OCI-LY7 (cell line): ENCODE measurements at regions not wholly inside any gene's neighbourhood (a gene's known extent, or its start where the extent isn't known, plus 50 kb on each side); places are given as distances from the start of the nearest gene placed in this dataset.

ENCODE experiments used
- BruUV-seq: library from RNA; stranded (reverse); fragments of 400-500 nt; replicated peaks from 2 replicates; lab custom pipeline; 2021; lab: Mats Ljungman, UMichigan
- CTCF ChIA-PET: fragments of 300-600 bp; sonication (Branson Sonifier 250); formaldehyde crosslinking; loops from one replicate; lab custom pipeline; 2022; ENCODE audit warnings: antibody characterized with exemption; ENCODE audit not compliant: unreplicated experiment; lab: Charles Lee
- POLR2A ChIA-PET: fragments of 300-600 bp; sonication (Branson Sonifier 250); formaldehyde crosslinking; loops from one replicate; lab custom pipeline; 2022; ENCODE audit warnings: antibody characterized with exemption; lab: Charles Lee
- DNase-seq: peaks from one replicate; pipeline ENCODE4 v3.0.0-alpha.2; 2015; ENCODE audit warnings: low spot score
- H2AFZ ChIP-seq: fragments of 200-600 bp; sonication (generic), shearing (Covaris generic); 2 replicates; pipeline ENCODE4 v1.6.1; 2014; ENCODE audit warnings: mild to moderate bottlenecking, antibody characterized with exemption, low read length, moderate library complexity
- H3K27ac ChIP-seq: fragments of 200-600 bp; sonication (generic); 2 replicates; pipeline ENCODE4 v1.5.1; 2014; ENCODE audit warnings: mixed run types, low read depth, mild to moderate bottlenecking, moderate library complexity, low read length, inconsistent platforms; ENCODE audit not compliant: poor library complexity, severe bottlenecking
- H3K36me3 ChIP-seq: fragments of 200-600 bp; sonication (generic); 2 replicates; pipeline ENCODE4 v1.6.1; 2014; ENCODE audit warnings: mild to moderate bottlenecking, antibody characterized with exemption, low read length, moderate library complexity, mixed read lengths; ENCODE audit not compliant: insufficient read depth
- H3K4me1 ChIP-seq: fragments of 200-600 bp; sonication (generic); 2 replicates; pipeline ENCODE4 v1.5.1; 2014; ENCODE audit warnings: mild to moderate bottlenecking, low read length; ENCODE audit not compliant: insufficient read depth, poor library complexity, severe bottlenecking
- H3K4me2 ChIP-seq: fragments of 200-600 bp; sonication (generic); 2 replicates; pipeline ENCODE4 v1.6.1; 2014; ENCODE audit warnings: mild to moderate bottlenecking, low read length
- H3K4me3 ChIP-seq: fragments of 200-600 bp; sonication (generic); 2 replicates; pipeline ENCODE4 v1.5.1; 2014; ENCODE audit warnings: mild to moderate bottlenecking, low read depth, low read length; ENCODE audit not compliant: poor library complexity, severe bottlenecking
- H3K79me2 ChIP-seq: fragments of 200-600 bp; sonication (generic); 2 replicates; pipeline ENCODE4 v1.6.1; 2016; ENCODE audit warnings: low read depth, mild to moderate bottlenecking, low read length, moderate library complexity, mixed read lengths; ENCODE audit not compliant: insufficient read depth
- H3K9me2 ChIP-seq: fragments of 200-600 bp; sonication (generic); 2 replicates; pipeline ENCODE4 v1.6.1; 2016; ENCODE audit warnings: mild to moderate bottlenecking, low read length, mixed read lengths; ENCODE audit not compliant: insufficient read depth
- H3K9me3 ChIP-seq: fragments of 200-600 bp; sonication (generic); 2 replicates; pipeline ENCODE4 v1.6.1; 2014; ENCODE audit warnings: mild to moderate bottlenecking, mixed run types, low read length, mixed read lengths
- H4K20me1 ChIP-seq: fragments of 200-600 bp; sonication (generic); 2 replicates; pipeline ENCODE4 v1.6.1; 2014; ENCODE audit warnings: mild to moderate bottlenecking, antibody characterized with exemption, low read length, moderate library complexity, mixed read lengths; ENCODE audit not compliant: insufficient read depth
- EZH2phosphoT487 ChIP-seq: fragments of 200-600 bp; sonication (generic); IDR thresholded peaks from 2 replicates; pipeline ENCODE4 v1.6.1; 2018; ENCODE audit warnings: low read depth, borderline replicate concordance, mild to moderate bottlenecking, mixed run types, antibody characterized with exemption, low read length, moderate library complexity, mixed read lengths
- intact Hi-C: fragments of 100-400 bp; cut with micrococcal nuclease; formaldehyde crosslinking; loops from one replicate; pipeline ENCODE4 v1.10.0; 2022; ENCODE audit not compliant: unreplicated experiment
- TF ChIP-seq, protein P1 (sequence below): fragments of 200-600 bp; sonication (generic); conservative IDR thresholded peaks from 2 replicates; pipeline ENCODE4 v1.5.1; 2014; ENCODE audit warnings: mild to moderate bottlenecking, antibody characterized with exemption, low read length, moderate library complexity, mixed read lengths

DNA sequence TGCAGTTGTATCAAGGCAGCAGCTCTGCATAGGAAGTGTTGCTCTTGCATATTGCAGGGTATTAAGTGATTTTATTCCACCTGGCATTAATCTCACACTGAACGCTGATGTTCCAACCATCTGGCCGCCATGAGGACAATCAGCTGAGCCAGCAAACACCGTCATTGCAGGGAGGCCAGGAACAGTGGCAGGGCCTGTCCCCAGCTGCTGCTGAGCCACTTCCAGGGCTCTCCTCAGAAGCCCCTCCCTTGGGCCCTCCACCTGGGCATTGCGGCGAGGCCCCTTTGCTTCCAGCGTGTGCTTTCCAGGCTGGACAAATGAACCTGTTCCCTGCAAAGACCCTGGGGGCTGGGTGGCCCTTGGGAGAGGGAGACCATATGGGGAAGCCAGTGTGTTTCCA, 171.6 kb upstream of the C1orf174 start:
- intact Hi-C loops: no loop called here
- Histone ChIP-seq H2AFZ (no peak overlapping the region), H3K4me2 (no peak overlapping the region), H3K36me3 (no peaks in the 10 kb centered on the region), H3K9me3 (no peaks in the 10 kb centered on the region), H3K9me2 (no peaks in the 10 kb centered on the region), H4K20me1 (no peaks in the 10 kb centered on the region), H3K27ac (no peak overlapping the region), H3K79me2 (no peaks in the 10 kb centered on the region), H3K4me1 (peaks cover 61% of the 10 kb centered on the region), H3K4me3 (no peak overlapping the region)
- ChIA-PET POLR2A (no interaction called here), CTCF (no interaction called here)
- DNase-seq: no peak
- no TSS peak for BruUV-seq
- no peak for TF ChIP-seq EZH2phosphoT487
- TF ChIP-seq, protein P1, sequence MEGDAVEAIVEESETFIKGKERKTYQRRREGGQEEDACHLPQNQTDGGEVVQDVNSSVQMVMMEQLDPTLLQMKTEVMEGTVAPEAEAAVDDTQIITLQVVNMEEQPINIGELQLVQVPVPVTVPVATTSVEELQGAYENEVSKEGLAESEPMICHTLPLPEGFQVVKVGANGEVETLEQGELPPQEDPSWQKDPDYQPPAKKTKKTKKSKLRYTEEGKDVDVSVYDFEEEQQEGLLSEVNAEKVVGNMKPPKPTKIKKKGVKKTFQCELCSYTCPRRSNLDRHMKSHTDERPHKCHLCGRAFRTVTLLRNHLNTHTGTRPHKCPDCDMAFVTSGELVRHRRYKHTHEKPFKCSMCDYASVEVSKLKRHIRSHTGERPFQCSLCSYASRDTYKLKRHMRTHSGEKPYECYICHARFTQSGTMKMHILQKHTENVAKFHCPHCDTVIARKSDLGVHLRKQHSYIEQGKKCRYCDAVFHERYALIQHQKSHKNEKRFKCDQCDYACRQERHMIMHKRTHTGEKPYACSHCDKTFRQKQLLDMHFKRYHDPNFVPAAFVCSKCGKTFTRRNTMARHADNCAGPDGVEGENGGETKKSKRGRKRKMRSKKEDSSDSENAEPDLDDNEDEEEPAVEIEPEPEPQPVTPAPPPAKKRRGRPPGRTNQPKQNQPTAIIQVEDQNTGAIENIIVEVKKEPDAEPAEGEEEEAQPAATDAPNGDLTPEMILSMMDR: no peak

DNA sequence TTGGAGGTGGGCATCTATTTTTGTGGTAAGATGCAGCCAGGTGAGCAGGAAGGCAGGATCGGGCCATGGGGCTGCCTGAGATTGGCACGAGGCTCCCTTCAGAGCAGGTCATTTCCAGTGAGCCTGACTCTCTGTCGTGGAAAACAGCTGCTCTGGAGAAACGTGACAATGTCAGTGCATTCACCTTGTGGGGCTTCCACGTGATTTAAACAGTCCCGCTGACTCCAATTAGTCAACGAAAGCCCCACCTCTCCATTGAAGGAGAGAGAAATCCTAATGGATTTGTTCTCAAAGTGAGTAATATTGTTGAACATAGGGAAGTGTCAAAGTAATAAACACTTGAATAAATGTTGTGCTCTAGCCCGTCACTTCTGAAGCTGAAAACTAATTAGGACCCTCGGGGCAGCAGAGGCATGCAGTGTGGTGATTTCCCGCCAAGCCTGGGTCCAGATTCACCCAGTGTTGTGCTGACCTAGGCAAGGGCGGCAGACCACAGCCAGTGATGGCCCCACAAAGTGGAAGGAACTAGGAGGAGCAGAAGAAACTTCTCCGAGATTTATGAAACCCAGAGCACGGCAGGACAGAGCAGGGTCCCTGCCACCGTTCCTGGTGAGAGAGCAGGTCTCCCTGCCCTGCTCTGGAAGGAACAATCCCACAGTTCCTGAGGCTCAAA, 172.5 kb upstream of the C1orf174 start:
- ChIA-PET CTCF (no interaction called here), POLR2A (interaction anchor here (0.6 to 2.0 kb wide), 3 partner anchors 18 to 26 kb away, joined by 3 to 9 read pairs (median 3); no protein-coding TSS in a partner anchor)
- Histone ChIP-seq H3K9me3 (no peaks in the 10 kb centered on the region), H3K4me1 (peaks cover 61% of the 10 kb centered on the region), H3K4me3 (peak overlapping the region; percentile 43), H3K27ac (peak overlapping the region; percentile 20), H3K36me3 (no peaks in the 10 kb centered on the region), H3K79me2 (no peaks in the 10 kb centered on the region), H4K20me1 (no peaks in the 10 kb centered on the region), H3K9me2 (no peaks in the 10 kb centered on the region), H2AFZ (peak overlapping the region; percentile 51; the same call in 1 of the 2 replicates), H3K4me2 (peak overlapping the region; percentile 71)
- TF ChIP-seq, protein P1: no peak
- TF ChIP-seq EZH2phosphoT487: no peak
- BruUV-seq: no TSS peak
- intact Hi-C loops: no loop called here
- DNase-seq: no peak
